Smooth muscle cell (in vitro differentiated cells): ENCODE measurements at regions not wholly inside any gene's neighbourhood (a gene's known extent, or its start where the extent isn't known, plus 50 kb on each side); places are given as distances from the start of the nearest gene placed in this dataset.

Experiments
- DNase-seq: peaks from one replicate; lab custom pipeline; 2025; ENCODE audit not compliant: unreplicated experiment; lab: John Stamatoyannopoulos, UW
- H2AFZ ChIP-seq: fragments of 200-600 bp; sonication (generic); 2 replicates; pipeline ENCODE4 v1.6.0; 2016; ENCODE audit warnings: antibody characterized with exemption, low read depth, mild to moderate bottlenecking
- H3F3A ChIP-seq: fragments of 200-600 bp; sonication (generic); 2 replicates; pipeline ENCODE4 v1.6.0; 2017; ENCODE audit warnings: antibody characterized with exemption, low read depth
- H3K27ac ChIP-seq: fragments of 200-600 bp; sonication (generic); 2 replicates; pipeline ENCODE4 v1.5.1; 2016; ENCODE audit warnings: low read depth, mild to moderate bottlenecking
- H3K27me3 ChIP-seq: fragments of 200-600 bp; sonication (generic); 2 replicates; pipeline ENCODE4 v1.6.1; 2016; ENCODE audit warnings: low read depth, mild to moderate bottlenecking
- H3K36me3 ChIP-seq: fragments of 200-600 bp; sonication (generic); 2 replicates; pipeline ENCODE4 v1.5.1; 2016; ENCODE audit warnings: low read depth
- H3K4me1 ChIP-seq: fragments of 200-600 bp; sonication (generic); 2 replicates; pipeline ENCODE4 v1.5.1; 2016; ENCODE audit warnings: low read depth
- H3K4me2 ChIP-seq: fragments of 200-600 bp; sonication (generic); 2 replicates; pipeline ENCODE4 v1.6.0; 2016; ENCODE audit warnings: mild to moderate bottlenecking
- H3K4me3 ChIP-seq: fragments of 200-600 bp; sonication (generic); 2 replicates; pipeline ENCODE4 v1.5.1; 2016; ENCODE audit warnings: mild to moderate bottlenecking
- H3K79me2 ChIP-seq: fragments of 200-600 bp; sonication (generic); 2 replicates; pipeline ENCODE4 v1.6.0; 2016; ENCODE audit warnings: low read depth, mild to moderate bottlenecking
- H3K9ac ChIP-seq: fragments of 200-600 bp; sonication (generic); 2 replicates; pipeline ENCODE4 v1.6.0; 2016; ENCODE audit warnings: low read depth
- H3K9me3 ChIP-seq: fragments of 200-600 bp; sonication (generic); replicated peaks from 2 replicates; pipeline ENCODE4 v1.5.1; 2016; ENCODE audit warnings: low read depth
- H4K20me1 ChIP-seq: fragments of 200-600 bp; sonication (generic); 2 replicates; pipeline ENCODE4 v1.6.0; 2016; ENCODE audit warnings: low read depth
- WGBS: methylation state at CpG from one replicate; pipeline ENCODE4 v1.1.7; 2016; ENCODE audit warnings: low lambda C conversion rate; 5-methylcytosine and 5-hydroxymethylcytosine counted together
- TF ChIP-seq, protein P1 (sequence below): fragments of 200-600 bp; sonication (generic); IDR thresholded peaks from 2 replicates; pipeline ENCODE4 v1.5.1; 2017; ENCODE audit warnings: borderline replicate concordance, mild to moderate bottlenecking, antibody characterized with exemption; ENCODE audit not compliant: insufficient read depth, poor library complexity, severe bottlenecking

DNA sequence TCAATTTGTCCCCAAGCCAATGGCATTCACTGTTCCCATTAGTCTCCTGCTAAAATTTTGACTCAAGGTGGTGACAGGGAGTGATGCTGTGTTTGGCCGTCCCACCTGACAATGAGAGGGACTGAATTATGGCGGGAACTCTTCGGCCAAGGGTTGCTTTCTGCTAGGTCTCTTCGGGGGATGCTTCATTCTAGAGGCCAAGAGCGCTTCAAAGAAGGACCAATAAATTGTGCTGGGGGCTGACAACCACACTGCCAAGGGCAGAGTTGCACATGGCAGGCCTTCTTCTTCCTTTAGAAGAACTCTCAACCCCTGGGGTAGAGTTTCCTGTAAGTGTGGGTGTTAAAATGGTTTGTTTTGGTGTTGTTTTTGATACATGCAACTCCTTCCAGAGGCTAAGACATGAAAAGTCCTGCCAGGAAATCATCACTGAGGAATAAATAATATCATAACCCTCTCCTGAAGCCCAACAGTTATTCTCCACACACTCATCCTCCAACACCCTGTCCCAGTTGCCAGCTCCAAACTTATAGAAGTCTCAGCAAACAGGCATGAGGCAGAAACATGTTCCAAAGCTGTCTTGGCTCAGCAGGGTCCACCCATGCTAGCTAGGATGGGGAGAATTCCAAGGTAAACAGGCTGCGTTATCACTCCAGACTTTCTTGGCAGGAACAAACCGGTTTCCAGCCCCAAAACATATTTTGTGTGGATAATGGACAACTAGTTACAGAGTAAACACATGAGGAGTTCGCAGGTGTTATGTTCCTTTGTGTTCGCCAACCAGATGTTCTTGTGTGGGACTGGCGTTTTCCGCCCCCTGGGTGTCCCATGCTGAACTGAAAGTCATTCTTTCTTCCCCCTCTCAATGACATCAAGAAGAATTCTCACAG is 396.7 kb upstream of the RGMA start:
- Histone ChIP-seq H3K4me3 (no peak overlapping the region), H3K27me3 (peaks cover 16% of the 10 kb centered on the region), H3F3A (no peaks in the 10 kb centered on the region), H2AFZ (no peak overlapping the region), H3K4me1 (no peaks in the 10 kb centered on the region), H3K4me2 (no peak overlapping the region), H4K20me1 (no peaks in the 10 kb centered on the region), H3K9ac (no peak overlapping the region), H3K36me3 (no peaks in the 10 kb centered on the region), H3K9me3 (no peaks in the 10 kb centered on the region), H3K27ac (no peak overlapping the region), H3K79me2 (no peaks in the 10 kb centered on the region)
- TF ChIP-seq, protein P1, sequence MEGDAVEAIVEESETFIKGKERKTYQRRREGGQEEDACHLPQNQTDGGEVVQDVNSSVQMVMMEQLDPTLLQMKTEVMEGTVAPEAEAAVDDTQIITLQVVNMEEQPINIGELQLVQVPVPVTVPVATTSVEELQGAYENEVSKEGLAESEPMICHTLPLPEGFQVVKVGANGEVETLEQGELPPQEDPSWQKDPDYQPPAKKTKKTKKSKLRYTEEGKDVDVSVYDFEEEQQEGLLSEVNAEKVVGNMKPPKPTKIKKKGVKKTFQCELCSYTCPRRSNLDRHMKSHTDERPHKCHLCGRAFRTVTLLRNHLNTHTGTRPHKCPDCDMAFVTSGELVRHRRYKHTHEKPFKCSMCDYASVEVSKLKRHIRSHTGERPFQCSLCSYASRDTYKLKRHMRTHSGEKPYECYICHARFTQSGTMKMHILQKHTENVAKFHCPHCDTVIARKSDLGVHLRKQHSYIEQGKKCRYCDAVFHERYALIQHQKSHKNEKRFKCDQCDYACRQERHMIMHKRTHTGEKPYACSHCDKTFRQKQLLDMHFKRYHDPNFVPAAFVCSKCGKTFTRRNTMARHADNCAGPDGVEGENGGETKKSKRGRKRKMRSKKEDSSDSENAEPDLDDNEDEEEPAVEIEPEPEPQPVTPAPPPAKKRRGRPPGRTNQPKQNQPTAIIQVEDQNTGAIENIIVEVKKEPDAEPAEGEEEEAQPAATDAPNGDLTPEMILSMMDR = no peak
- no peak for DNase-seq
- WGBS = 94% methylated on average over 11 of the region's 11 CpGs

DNA sequence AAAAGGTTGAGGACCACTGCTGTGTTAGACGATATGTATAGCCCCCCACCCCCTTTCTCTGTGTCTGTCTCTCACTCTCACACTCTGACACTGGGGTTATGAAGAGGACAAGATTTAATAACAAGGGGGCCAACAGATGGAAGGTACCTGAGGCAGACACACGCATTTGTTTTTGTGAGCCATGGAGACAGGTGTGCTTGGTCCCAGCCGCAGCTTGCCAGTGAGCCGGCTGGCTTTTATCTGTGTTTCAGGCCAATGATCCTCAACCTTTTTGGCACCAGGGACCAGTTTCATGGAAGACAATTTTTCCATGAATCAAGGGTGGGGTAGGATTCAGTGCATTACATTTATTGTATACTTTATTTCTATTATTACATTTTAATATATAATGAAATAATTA is 394.9 kb upstream of the RGMA start:
- Histone ChIP-seq H3K27ac (no peak overlapping the region), H3K4me1 (peaks cover 7% of the 10 kb centered on the region), H3K9me3 (no peaks in the 10 kb centered on the region), H3F3A (no peaks in the 10 kb centered on the region), H3K9ac (no peak overlapping the region), H4K20me1 (no peaks in the 10 kb centered on the region), H3K4me3 (no peak overlapping the region), H2AFZ (no peak overlapping the region), H3K36me3 (no peaks in the 10 kb centered on the region), H3K4me2 (no peak overlapping the region), H3K79me2 (no peaks in the 10 kb centered on the region), H3K27me3 (peaks cover 17% of the 10 kb centered on the region)
- DNase-seq = no peak
- 89% methylated on average over 4 of the region's 4 CpGs for WGBS
- TF ChIP-seq, protein P1 = no peak

DNA sequence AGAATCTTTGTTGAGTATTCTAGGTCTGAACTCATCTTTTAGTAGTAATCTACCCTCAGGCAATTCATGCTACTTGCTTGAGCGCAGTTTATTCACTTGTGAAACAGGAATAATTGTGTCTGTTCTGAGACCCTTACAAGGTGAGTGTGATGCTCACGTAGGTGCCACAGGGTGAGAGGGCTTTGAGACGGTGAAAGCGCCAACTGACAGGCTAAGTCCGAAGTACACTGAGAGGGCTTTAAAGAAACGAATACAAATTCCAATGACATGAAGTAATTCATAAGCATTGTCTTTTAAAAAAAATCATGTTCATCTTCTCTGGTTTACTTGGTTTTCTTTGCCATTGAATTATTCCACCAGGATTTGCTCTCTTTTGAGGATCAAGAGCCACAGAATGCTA is 393.7 kb upstream of the RGMA start:
- DNase-seq = no peak
- H3K36me3 ChIP-seq = no peaks in the 10 kb centered on the region
- H4K20me1 ChIP-seq = no peaks in the 10 kb centered on the region
- no peak overlapping the region for H3K9ac ChIP-seq
- TF ChIP-seq, protein P1 = no peak
- no peaks in the 10 kb centered on the region for H3F3A ChIP-seq
- H3K4me2 ChIP-seq = no peak overlapping the region
- H3K4me3 ChIP-seq = no peak overlapping the region
- H3K27me3 ChIP-seq = peaks cover 24% of the 10 kb centered on the region
- WGBS = 87% methylated on average over 6 of the region's 6 CpGs
- H3K79me2 ChIP-seq = no peaks in the 10 kb centered on the region
- no peak overlapping the region for H2AFZ ChIP-seq
- H3K9me3 ChIP-seq = no peaks in the 10 kb centered on the region
- H3K4me1 ChIP-seq = peaks cover 12% of the 10 kb centered on the region
- no peak overlapping the region for H3K27ac ChIP-seq

DNA sequence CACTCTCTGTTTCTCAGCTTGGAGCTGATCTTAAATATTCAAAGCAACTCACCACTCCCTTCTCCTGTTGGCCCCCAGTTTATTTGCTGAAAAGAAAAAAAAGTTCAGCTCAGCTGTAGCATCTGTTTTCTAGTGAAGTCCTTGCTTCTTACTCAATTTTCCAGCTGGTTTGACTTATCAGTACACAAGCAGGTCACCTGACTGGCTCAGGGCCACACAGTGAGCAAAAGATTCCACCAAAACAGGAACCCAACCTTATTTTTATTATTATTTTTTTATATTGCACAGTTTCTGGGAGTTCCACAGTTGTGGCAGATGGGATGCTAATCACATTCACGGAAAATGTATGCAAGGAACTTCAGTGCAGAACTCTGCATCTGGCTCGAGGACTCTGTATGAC is 390.7 kb upstream of the RGMA start:
- TF ChIP-seq, protein P1 = no peak
- Histone ChIP-seq H3K9me3 (no peaks in the 10 kb centered on the region), H3K79me2 (no peaks in the 10 kb centered on the region), H3K4me3 (no peak overlapping the region), H3K4me2 (no peak overlapping the region), H3F3A (no peaks in the 10 kb centered on the region), H3K27ac (no peak overlapping the region), H3K36me3 (no peaks in the 10 kb centered on the region), H3K27me3 (peaks cover 22% of the 10 kb centered on the region), H2AFZ (no peak overlapping the region), H3K9ac (no peak overlapping the region), H3K4me1 (peaks cover 15% of the 10 kb centered on the region), H4K20me1 (no peaks in the 10 kb centered on the region)
- no peak for DNase-seq
- WGBS = 87% methylated on average over 2 of the region's 2 CpGs
